ENCODE measurements at regions not wholly inside any gene's neighbourhood (a gene's known extent, or its start where the extent isn't known, plus 50 kb on each side); places are given as distances from the start of the nearest gene placed in this dataset.
"Not testable (repeated sequence)": the region's sequence is repeated elsewhere in the genome, so short reads cannot be mapped to it uniquely, and the experiment has no call there.

GRCh38 chr2:123785332-123785731 is 239.8 kb upstream of the CNTNAP5 start:
- Mint-ChIP-seq H3K36me3 (no peaks in the 10 kb centered on the region), H3K27ac (no peak overlapping the region), H3K27me3 (ENCODE audit: low read depth in 3 of 3) (no peaks in the 10 kb centered on the region), H3K4me3 (no peak overlapping the region), H3K9me3 (peaks cover 2 to 34% (median 17%) of the 10 kb centered on the region in 6 donors), H3K4me1 (no peaks in the 10 kb centered on the region)
- no peak for DNase-seq

- DNase-seq, result no peak
- Mint-ChIP-seq H3K27me3 (ENCODE audit: low read depth in 3 of 3) (no peaks in the 10 kb centered on the region), H3K4me3 (no peak overlapping the region), H3K27ac (no peak overlapping the region), H3K36me3 (peaks cover 0 to 7% (median 0%) of the 10 kb centered on the region in 3 donors), H3K9me3 (peaks cover 2 to 43% (median 22%) of the 10 kb centered on the region in 6 donors), H3K4me1 (no peaks in the 10 kb centered on the region)
Measured at GRCh38 chr2:123791207-123791606, 233.9 kb upstream of the CNTNAP5 start.

- Mint-ChIP-seq H3K27ac (no peak overlapping the region), H3K36me3 (peaks cover 0 to 7% (median 0%) of the 10 kb centered on the region in 3 donors), H3K9me3 (peaks cover 0 to 42% (median 20%) of the 10 kb centered on the region in 6 donors), H3K4me1 (no peaks in the 10 kb centered on the region), H3K27me3 (ENCODE audit: low read depth in 3 of 3) (no peaks in the 10 kb centered on the region), H3K4me3 (no peak overlapping the region)
- no peak for DNase-seq
Measured at GRCh38 chr2:123791684-123792083, 233.4 kb upstream of the CNTNAP5 start.

GRCh38 chr2:123804126-123804525 is 221.0 kb upstream of the CNTNAP5 start:
- H3K4me3 Mint-ChIP-seq; DNase-seq; H3K4me1 Mint-ChIP-seq; H3K27ac Mint-ChIP-seq; H3K27me3 Mint-ChIP-seq (ENCODE audit: low read depth in 3 of 3): not testable (repeated sequence)
- peaks cover 19 to 78% (median 52%) of the 10 kb centered on the region in 6 donors for H3K9me3 Mint-ChIP-seq
- H3K36me3 Mint-ChIP-seq, result peaks cover 0 to 12% (median 12%) of the 10 kb centered on the region in 3 donors

GRCh38 chr2:123805746-123806145 is 219.3 kb upstream of the CNTNAP5 start:
- not testable (repeated sequence) for H3K27me3 Mint-ChIP-seq (ENCODE audit: low read depth in 3 of 3); H3K4me1 Mint-ChIP-seq
- H3K9me3 Mint-ChIP-seq, result peaks cover 29 to 78% (median 64%) of the 10 kb centered on the region in 6 donors

GRCh38 chr2:123808243-123808642 is 216.8 kb upstream of the CNTNAP5 start:
- DNase-seq, result no peak
- Mint-ChIP-seq H3K9me3 (peaks cover 27 to 70% (median 52%) of the 10 kb centered on the region in 6 donors), H3K27ac (no peak overlapping the region), H3K36me3 (peaks cover 0 to 12% (median 4%) of the 10 kb centered on the region in 3 donors), H3K4me1 (no peaks in the 10 kb centered on the region), H3K27me3 (ENCODE audit: low read depth in 3 of 3) (peaks cover 0 to 6% (median 0%) of the 10 kb centered on the region in 3 donors), H3K4me3 (no peak overlapping the region)

More at GRCh38 chr2:123805746-123806145, 219.3 kb upstream of the CNTNAP5 start:
- DNase-seq, H3K4me3 Mint-ChIP-seq, H3K27ac Mint-ChIP-seq: not testable (repeated sequence)
- H3K36me3 Mint-ChIP-seq, result peaks cover 3 to 12% (median 6%) of the 10 kb centered on the region in 3 donors

GRCh38 chr2:123811846-123812245 is 213.2 kb upstream of the CNTNAP5 start:
- Mint-ChIP-seq H3K36me3 (peaks cover 0 to 4% (median 0%) of the 10 kb centered on the region in 3 donors), H3K27me3 (ENCODE audit: low read depth in 3 of 3) (peaks cover 0 to 6% (median 0%) of the 10 kb centered on the region in 3 donors), H3K9me3 (peaks cover 20 to 49% (median 36%) of the 10 kb centered on the region in 6 donors), H3K4me1 (no peaks in the 10 kb centered on the region), H3K27ac (no peak overlapping the region), H3K4me3 (no peak overlapping the region)
- no peak for DNase-seq

- Mint-ChIP-seq H3K27me3 (ENCODE audit: low read depth in 3 of 3) (no peaks in the 10 kb centered on the region), H3K27ac (no peak overlapping the region), H3K4me3 (no peak overlapping the region), H3K4me1 (no peaks in the 10 kb centered on the region), H3K9me3 (peaks cover 3 to 27% (median 14%) of the 10 kb centered on the region in 6 donors), H3K36me3 (no peaks in the 10 kb centered on the region)
- DNase-seq, result no peak
Measured at GRCh38 chr2:123816203-123816602, 208.9 kb upstream of the CNTNAP5 start.

- Mint-ChIP-seq H3K27ac (no peak overlapping the region), H3K27me3 (ENCODE audit: low read depth in 3 of 3) (no peaks in the 10 kb centered on the region), H3K9me3 (peaks cover 4 to 28% (median 13%) of the 10 kb centered on the region in 6 donors), H3K4me3 (no peak overlapping the region), H3K36me3 (no peaks in the 10 kb centered on the region), H3K4me1 (no peaks in the 10 kb centered on the region)
- no peak for DNase-seq
Measured at GRCh38 chr2:123816928-123817327, 208.2 kb upstream of the CNTNAP5 start.

- DNase-seq, result no peak
- H3K36me3 Mint-ChIP-seq, result no peaks in the 10 kb centered on the region
Measured at GRCh38 chr2:123826729-123827271, 198.3 kb upstream of the CNTNAP5 start.

GRCh38 chr2:123839326-123839725 is 185.8 kb upstream of the CNTNAP5 start:
- Mint-ChIP-seq H3K36me3 (peaks cover 0 to 7% (median 6%) of the 10 kb centered on the region in 3 donors), H3K27ac (no peak overlapping the region), H3K9me3 (peaks cover 10 to 66% (median 28%) of the 10 kb centered on the region in 6 donors), H3K4me3 (no peak overlapping the region), H3K4me1 (peaks cover 0 to 8% of the 10 kb centered on the region in 2 donors), H3K27me3 (ENCODE audit: low read depth in 3 of 3) (no peaks in the 10 kb centered on the region)
- no peak for DNase-seq

More at GRCh38 chr2:123826729-123827271, 198.3 kb upstream of the CNTNAP5 start:
- Mint-ChIP-seq H3K4me1 (no peaks in the 10 kb centered on the region), H3K9me3 (peaks cover 11 to 39% (median 21%) of the 10 kb centered on the region in 6 donors), H3K27ac (no peak overlapping the region), H3K27me3 (ENCODE audit: low read depth in 3 of 3) (peaks cover 0 to 5% (median 0%) of the 10 kb centered on the region in 3 donors), H3K4me3 (no peak overlapping the region)

GRCh38 chr2:123840016-123840415 is 185.1 kb upstream of the CNTNAP5 start:
- H3K9me3 Mint-ChIP-seq, result peaks cover 10 to 65% (median 27%) of the 10 kb centered on the region in 6 donors
- H3K4me3 Mint-ChIP-seq, result no peak overlapping the region
- H3K4me1 Mint-ChIP-seq, result peaks cover 0 to 3% of the 10 kb centered on the region in 2 donors
- H3K36me3 Mint-ChIP-seq, result peaks cover 0 to 7% (median 6%) of the 10 kb centered on the region in 3 donors
- DNase-seq, result no peak
- H3K27ac Mint-ChIP-seq, result no peak overlapping the region
- no peaks in the 10 kb centered on the region for H3K27me3 Mint-ChIP-seq (ENCODE audit: low read depth in 3 of 3)

GRCh38 chr2:123840574-123840973 is 184.5 kb upstream of the CNTNAP5 start:
- Mint-ChIP-seq H3K9me3 (peaks cover 10 to 64% (median 28%) of the 10 kb centered on the region in 6 donors), H3K36me3 (peaks cover 0 to 7% (median 6%) of the 10 kb centered on the region in 3 donors), H3K4me1 (no peaks in the 10 kb centered on the region), H3K4me3 (no peak overlapping the region), H3K27me3 (ENCODE audit: low read depth in 3 of 3) (no peaks in the 10 kb centered on the region), H3K27ac (no peak overlapping the region)
- no peak for DNase-seq

GRCh38 chr2:123851281-123851680 is 173.8 kb upstream of the CNTNAP5 start:
- Mint-ChIP-seq H3K27ac (no peak overlapping the region), H3K36me3 (peaks cover 0 to 2% (median 0%) of the 10 kb centered on the region in 3 donors), H3K27me3 (ENCODE audit: low read depth in 3 of 3) (no peaks in the 10 kb centered on the region), H3K4me3 (no peak overlapping the region), H3K9me3 (peaks cover 8 to 40% (median 17%) of the 10 kb centered on the region in 6 donors), H3K4me1 (peaks cover 4 to 34% of the 10 kb centered on the region in 2 donors)
- no peak for DNase-seq
